H1 (cell line): ENCODE measurements at regions not wholly inside any gene's neighbourhood (a gene's known extent, or its start where the extent isn't known, plus 50 kb on each side); places are given as distances from the start of the nearest gene placed in this dataset.

Experiments used
- BRCA1 ChIP-seq: IDR thresholded peaks from 2 replicates; pipeline ENCODE4 v1.6.1; 2012; ENCODE audit warnings: low read depth, low read length, improper control_type of control experiment
- JUND ChIP-seq: IDR thresholded peaks from 2 replicates; pipeline ENCODE4 v1.6.1; 2011; ENCODE audit warnings: mild to moderate bottlenecking, improper control_type of control experiment, low read length
- MAFK ChIP-seq: IDR thresholded peaks from 2 replicates; pipeline ENCODE4 v1.6.1; 2012; ENCODE audit warnings: low read depth, mild to moderate bottlenecking, improper control_type of control experiment, low read length
- TEAD4 ChIP-seq: IDR thresholded peaks from 2 replicates; pipeline ENCODE4 v1.6.1; 2012; ENCODE audit warnings: low read depth, low read length, inconsistent platforms, mixed read lengths
- TF ChIP-seq, protein P1 (sequence below): IDR thresholded peaks from 2 replicates; pipeline ENCODE4 v1.6.1; 2012; ENCODE audit warnings: inconsistent platforms

DNA sequence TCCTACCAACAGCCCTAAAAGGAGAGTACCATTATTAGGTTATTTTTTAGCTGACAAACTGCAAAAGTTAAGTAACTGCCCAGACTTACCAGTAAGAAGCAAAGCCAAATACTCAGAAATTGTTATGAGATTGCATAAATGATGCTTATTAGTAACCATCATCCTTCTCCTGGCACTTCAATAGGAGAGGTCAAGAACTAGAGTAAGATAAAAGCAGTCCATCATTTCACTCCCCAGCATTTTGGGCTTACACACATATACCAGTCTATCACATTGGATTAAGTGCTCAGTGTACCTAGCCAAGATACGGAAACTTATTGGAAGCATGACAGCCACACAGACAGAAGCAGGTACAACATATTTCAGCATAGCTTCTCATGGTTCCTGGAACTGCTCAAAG is 142.8 kb upstream of the EGR2 start (continued):
- TF ChIP-seq, protein P1, sequence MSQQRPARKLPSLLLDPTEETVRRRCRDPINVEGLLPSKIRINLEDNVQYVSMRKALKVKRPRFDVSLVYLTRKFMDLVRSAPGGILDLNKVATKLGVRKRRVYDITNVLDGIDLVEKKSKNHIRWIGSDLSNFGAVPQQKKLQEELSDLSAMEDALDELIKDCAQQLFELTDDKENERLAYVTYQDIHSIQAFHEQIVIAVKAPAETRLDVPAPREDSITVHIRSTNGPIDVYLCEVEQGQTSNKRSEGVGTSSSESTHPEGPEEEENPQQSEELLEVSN = no peak
- TF ChIP-seq JUND (no peak), BRCA1 (no peak), TEAD4 (no peak), MAFK (no peak)
